Left ventricle myocardium inferior (tissue), 1 donor: ENCODE measurements at regions not wholly inside any gene's neighbourhood (a gene's known extent, or its start where the extent isn't known, plus 50 kb on each side); places are given as distances from the start of the nearest gene placed in this dataset.

ENCODE experiments used
- DNase-seq: peaks from one replicate; pipeline ENCODE4 v3.0.0-alpha.2; 2020
- H3K27ac ChIP-seq: fragments of 200-600 bp; replicated peaks from 2 replicates; pipeline ENCODE4 v1.8.0; 2021
- H3K27me3 ChIP-seq: fragments of 200-600 bp; 2 replicates; pipeline ENCODE4 v1.8.0; 2021; ENCODE audit warnings: low read depth
- H3K36me3 ChIP-seq: fragments of 200-600 bp; 2 replicates; pipeline ENCODE4 v1.8.0; 2021
- H3K4me1 ChIP-seq: fragments of 200-600 bp; 2 replicates; pipeline ENCODE4 v1.8.0; 2021
- H3K4me3 ChIP-seq: fragments of 200-600 bp; 2 replicates; pipeline ENCODE4 v1.8.0; 2021; ENCODE audit warnings: mild to moderate bottlenecking, moderate library complexity
- H3K9me3 ChIP-seq: fragments of 200-600 bp; replicated peaks from 2 replicates; pipeline ENCODE4 v1.8.0; 2021
- intact Hi-C: fragments of 100-400 bp; cut with micrococcal nuclease; formaldehyde crosslinking; loops from one replicate; pipeline ENCODE4 v1.11.0; 2022
- TF ChIP-seq, protein P1 (sequence below): fragments of 200-600 bp; IDR thresholded peaks from 2 replicates; pipeline ENCODE4 v1.8.0; 2021; ENCODE audit warnings: antibody characterized with exemption, mild to moderate bottlenecking, borderline replicate concordance
- donor health status: DM: no; HTN: yes; CAD: no; lungs with severe emphysema.

DNA sequence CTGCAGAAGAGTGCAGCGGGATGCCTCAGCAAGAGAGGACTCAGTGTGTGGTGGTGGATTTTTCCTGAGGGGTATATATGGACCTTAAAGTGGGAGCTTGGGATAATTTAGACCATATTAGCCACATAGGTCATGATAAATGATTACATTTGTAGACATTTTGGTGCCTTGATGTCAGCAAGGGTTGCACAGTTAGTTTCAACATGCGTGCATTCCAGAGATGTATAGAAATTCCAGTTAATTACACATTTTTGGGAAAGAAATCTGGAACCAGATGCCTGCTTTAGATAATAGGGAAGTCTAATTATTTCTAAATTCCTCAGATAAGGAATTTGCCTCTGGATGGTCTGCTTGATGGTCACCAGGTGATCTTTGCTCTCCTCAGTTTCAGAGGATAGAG is 440.6 kb upstream of the PAPPA start:
- no peak for DNase-seq
- H3K36me3 ChIP-seq: no peaks in the 10 kb centered on the region
- H3K27me3 ChIP-seq: no peaks in the 10 kb centered on the region
- no peaks in the 10 kb centered on the region for H3K4me1 ChIP-seq
- intact Hi-C loops: no loop called here
- TF ChIP-seq, protein P1, sequence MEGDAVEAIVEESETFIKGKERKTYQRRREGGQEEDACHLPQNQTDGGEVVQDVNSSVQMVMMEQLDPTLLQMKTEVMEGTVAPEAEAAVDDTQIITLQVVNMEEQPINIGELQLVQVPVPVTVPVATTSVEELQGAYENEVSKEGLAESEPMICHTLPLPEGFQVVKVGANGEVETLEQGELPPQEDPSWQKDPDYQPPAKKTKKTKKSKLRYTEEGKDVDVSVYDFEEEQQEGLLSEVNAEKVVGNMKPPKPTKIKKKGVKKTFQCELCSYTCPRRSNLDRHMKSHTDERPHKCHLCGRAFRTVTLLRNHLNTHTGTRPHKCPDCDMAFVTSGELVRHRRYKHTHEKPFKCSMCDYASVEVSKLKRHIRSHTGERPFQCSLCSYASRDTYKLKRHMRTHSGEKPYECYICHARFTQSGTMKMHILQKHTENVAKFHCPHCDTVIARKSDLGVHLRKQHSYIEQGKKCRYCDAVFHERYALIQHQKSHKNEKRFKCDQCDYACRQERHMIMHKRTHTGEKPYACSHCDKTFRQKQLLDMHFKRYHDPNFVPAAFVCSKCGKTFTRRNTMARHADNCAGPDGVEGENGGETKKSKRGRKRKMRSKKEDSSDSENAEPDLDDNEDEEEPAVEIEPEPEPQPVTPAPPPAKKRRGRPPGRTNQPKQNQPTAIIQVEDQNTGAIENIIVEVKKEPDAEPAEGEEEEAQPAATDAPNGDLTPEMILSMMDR: no peak
- H3K9me3 ChIP-seq: no peaks in the 10 kb centered on the region
- no peak overlapping the region for H3K4me3 ChIP-seq
- H3K27ac ChIP-seq: no peak overlapping the region

DNA sequence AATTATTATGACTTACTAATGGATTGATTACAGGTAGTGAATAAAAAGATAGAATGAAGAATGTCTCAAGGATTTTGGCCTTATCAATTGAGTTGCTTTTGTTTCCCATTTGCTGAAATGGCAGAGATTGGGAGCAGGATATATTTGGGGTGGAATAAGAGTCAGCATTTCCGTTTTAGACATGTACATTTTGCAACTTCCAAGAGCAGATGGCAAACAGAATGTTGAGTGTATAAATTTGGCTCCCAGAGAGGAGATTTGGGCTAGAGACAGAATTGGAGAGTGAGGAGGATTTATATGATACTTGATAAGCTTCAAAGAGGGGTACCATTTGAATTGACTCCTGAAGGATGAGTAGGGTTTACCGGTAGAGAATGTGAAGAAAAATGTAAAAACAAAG is 437.9 kb upstream of the PAPPA start:
- no peak for DNase-seq
- intact Hi-C loops: no loop called here
- Histone ChIP-seq H3K27me3 (no peaks in the 10 kb centered on the region), H3K27ac (no peak overlapping the region), H3K4me1 (no peaks in the 10 kb centered on the region), H3K9me3 (no peaks in the 10 kb centered on the region), H3K36me3 (no peaks in the 10 kb centered on the region), H3K4me3 (no peak overlapping the region)
- TF ChIP-seq, protein P1: no peak

DNA sequence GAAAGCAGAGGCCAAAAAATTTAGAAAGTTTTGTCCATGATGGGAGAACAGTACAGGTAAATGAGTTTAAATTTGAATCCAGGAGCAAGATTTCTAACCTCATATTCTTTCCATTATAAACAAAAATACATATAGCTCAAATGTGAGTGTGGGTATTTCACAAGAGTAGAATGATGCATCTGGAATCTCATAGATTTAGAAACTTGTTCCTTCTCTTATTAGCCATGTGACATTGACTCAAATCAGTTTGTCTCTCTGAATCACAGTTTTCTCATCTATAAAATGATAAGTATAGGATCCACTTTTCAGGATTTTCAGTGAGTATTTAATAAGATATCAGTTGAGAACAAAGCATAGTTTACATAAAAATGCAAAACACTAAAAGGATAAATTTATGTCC is 436.3 kb upstream of the PAPPA start:
- Histone ChIP-seq H3K9me3 (no peaks in the 10 kb centered on the region), H3K4me1 (no peaks in the 10 kb centered on the region), H3K27me3 (no peaks in the 10 kb centered on the region), H3K27ac (no peak overlapping the region), H3K36me3 (no peaks in the 10 kb centered on the region), H3K4me3 (no peak overlapping the region)
- TF ChIP-seq, protein P1: no peak
- intact Hi-C loops: no loop called here
- no peak for DNase-seq

DNA sequence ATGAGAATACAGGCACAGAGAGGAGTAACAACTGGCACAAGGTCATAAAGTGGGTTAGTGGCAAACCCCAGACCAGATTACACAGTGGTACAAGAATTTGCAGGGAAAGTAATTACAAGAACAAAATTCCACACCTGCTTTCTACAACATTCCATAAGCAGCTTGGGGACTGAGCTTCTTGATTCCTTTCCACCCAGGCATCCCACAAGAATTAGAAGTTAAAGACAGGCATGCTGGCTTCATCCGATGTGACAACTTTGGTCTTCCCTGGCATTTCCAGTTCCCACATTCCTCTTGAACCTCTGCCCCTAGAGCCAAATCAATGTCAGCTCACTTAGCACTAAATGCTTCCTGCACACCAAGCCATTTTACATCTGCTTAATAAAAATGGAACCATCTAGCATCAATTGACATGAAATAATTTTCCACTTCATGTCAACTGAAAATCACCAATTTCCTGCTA is 435.8 kb upstream of the PAPPA start:
- H3K27me3 ChIP-seq: no peaks in the 10 kb centered on the region
- H3K27ac ChIP-seq: no peak overlapping the region
- no peak for DNase-seq
- H3K9me3 ChIP-seq: no peaks in the 10 kb centered on the region
- TF ChIP-seq, protein P1: no peak
- no peak overlapping the region for H3K4me3 ChIP-seq
- no peaks in the 10 kb centered on the region for H3K4me1 ChIP-seq
- intact Hi-C loops: no loop called here
- no peaks in the 10 kb centered on the region for H3K36me3 ChIP-seq

DNA sequence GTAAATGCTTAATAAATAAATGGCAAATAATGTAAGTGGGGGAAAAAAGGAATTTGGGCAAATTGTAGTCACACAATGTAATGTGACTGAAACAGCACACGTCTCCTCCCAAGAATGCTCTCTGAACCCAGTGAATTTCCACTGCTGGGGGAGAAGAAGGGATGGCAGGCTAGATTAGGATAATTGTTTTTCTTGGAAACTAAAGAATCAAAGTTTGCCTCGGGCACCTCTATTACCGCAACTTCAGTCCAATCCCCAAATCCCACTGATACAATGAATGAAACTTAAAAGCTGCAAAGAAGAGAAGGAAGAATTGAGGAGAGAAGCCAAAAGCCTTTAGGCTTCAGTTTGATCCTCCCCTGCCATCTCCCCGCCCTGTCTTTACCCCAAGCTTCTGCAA is 423.2 kb upstream of the PAPPA start:
- H3K36me3 ChIP-seq: no peaks in the 10 kb centered on the region
- TF ChIP-seq, protein P1: no peak
- DNase-seq: no peak
- H3K9me3 ChIP-seq: peaks cover 40% of the 10 kb centered on the region
- H3K27me3 ChIP-seq: no peaks in the 10 kb centered on the region
- no peak overlapping the region for H3K27ac ChIP-seq
- H3K4me3 ChIP-seq: no peak overlapping the region
- intact Hi-C loops: no loop called here
- H3K4me1 ChIP-seq: no peaks in the 10 kb centered on the region

DNA sequence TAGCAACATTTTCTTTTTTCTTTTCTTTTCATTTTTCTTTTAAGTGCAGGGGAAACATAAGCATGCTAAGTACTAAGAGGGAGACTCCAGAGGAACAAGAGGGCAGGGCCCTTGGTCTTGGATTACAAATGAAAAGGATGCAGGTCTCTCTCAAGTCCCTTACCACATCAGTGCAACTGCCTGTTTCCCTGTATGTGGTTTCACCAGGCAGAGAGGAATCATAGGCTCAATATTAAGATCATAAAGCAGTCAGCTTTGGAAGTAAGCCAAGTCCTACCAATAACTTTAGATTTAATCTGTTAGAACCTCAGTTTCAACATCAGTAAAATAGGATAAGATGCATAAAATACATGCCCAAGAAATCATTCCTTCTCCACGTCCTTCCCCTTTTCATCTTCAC is 422.7 kb upstream of the PAPPA start:
- H3K36me3 ChIP-seq: no peaks in the 10 kb centered on the region
- H3K4me1 ChIP-seq: no peaks in the 10 kb centered on the region
- no peak for DNase-seq
- TF ChIP-seq, protein P1: no peak
- intact Hi-C loops: no loop called here
- H3K27ac ChIP-seq: no peak overlapping the region
- peaks cover 36% of the 10 kb centered on the region for H3K9me3 ChIP-seq
- no peaks in the 10 kb centered on the region for H3K27me3 ChIP-seq
- no peak overlapping the region for H3K4me3 ChIP-seq
